ENCODE measurements at regions not wholly inside any gene's neighbourhood (a gene's known extent, or its start where the extent isn't known, plus 50 kb on each side); places are given as distances from the start of the nearest gene placed in this dataset.

- no peak for FAIRE-seq
- H3K4me2 ChIP-seq (ENCODE audit: insufficient read depth in 1 of 2, low read depth in 2 of 2, low read length in 2 of 2) = no peak overlapping the region
- CTCF ChIA-PET (ENCODE audit: partially characterized antibody) = interaction anchor here (1.3 kb wide), 1 partner anchor 12 kb away, joined by 3 read pairs; no protein-coding TSS in a partner anchor
Measured at GRCh38 chr1:214840356-214840755, 237.4 kb downstream of the CENPF start.

More at GRCh38 chr1:214840356-214840755, 237.4 kb downstream of the CENPF start:
- Histone ChIP-seq H2AFZ (ENCODE audit: low read length) (no peak overlapping the region), H3K9me3 (ENCODE audit: insufficient read depth in 2 of 2, low read depth in 1 of 2, low read length in 1 of 2) (no peaks in the 10 kb centered on the region), H4K8ac (ENCODE audit: extremely low read depth, insufficient read depth, low read length) (no peak overlapping the region), H3K56ac (replicated peaks; ENCODE audit: insufficient read length, low read depth, low read length) (no peak overlapping the region), H2BK5ac (ENCODE audit: low read depth, low read length) (no peak overlapping the region), H3K23ac (ENCODE audit: insufficient read length) (no peak overlapping the region), H2BK15ac (ENCODE audit: low read length) (no peak overlapping the region), H3K27ac (ENCODE audit: low read depth, low read length) (no peak overlapping the region), H3K23me2 (ENCODE audit: low read depth, low read length) (no peaks in the 10 kb centered on the region; the same call in 1 of the 2 replicates), H3K18ac (ENCODE audit: extremely low read depth, low read length) (no peak overlapping the region), H4K5ac (ENCODE audit: insufficient read length, low read depth, low read length) (no peak overlapping the region), H2AK5ac (ENCODE audit: low read depth, low read length) (no peak overlapping the region), H4K91ac (replicated peaks; ENCODE audit: insufficient read length, low read length) (no peak overlapping the region), H3K4me3 (ENCODE audit: extremely low read depth in 1 of 4, insufficient read depth in 2 of 4, low read depth in 3 of 4, low read length in 4 of 4) (no peak overlapping the region), H3K4me1 (replicated peaks in 1 of 4; ENCODE audit: control insufficient read depth in 3 of 4, insufficient read depth in 4 of 4, low read length in 3 of 4) (no peaks in the 10 kb centered on the region), H2BK120ac (replicated peaks; ENCODE audit: low read depth, low read length) (no peak overlapping the region), H3K9ac (replicated peaks in 1 of 4; ENCODE audit: extremely low read depth in 1 of 4, low read depth in 3 of 4, low read length in 3 of 4) (no peak overlapping the region), H3K14ac (ENCODE audit: insufficient read length) (no peak overlapping the region), H3K27me3 (replicated peaks in 1 of 4; ENCODE audit: control insufficient read depth in 3 of 4, extremely low read depth in 1 of 4, insufficient read depth in 3 of 4, low read length in 3 of 4) (no peaks in the 10 kb centered on the region), H4K20me1 (replicated peaks in 1 of 2; ENCODE audit: control insufficient read depth in 1 of 2, insufficient read depth in 2 of 2, low read length in 2 of 2) (no peaks in the 10 kb centered on the region), H3K79me1 (ENCODE audit: low read depth, low read length) (no peaks in the 10 kb centered on the region), H2BK20ac (ENCODE audit: low read length) (no peak overlapping the region), H2BK12ac (ENCODE audit: low read depth, low read length) (no peak overlapping the region), H3K79me2 (ENCODE audit: control insufficient read depth in 1 of 2, insufficient read depth in 2 of 2, low read length in 2 of 2) (no peaks in the 10 kb centered on the region), H3K36me3 (ENCODE audit: control insufficient read depth in 2 of 4, insufficient read depth in 4 of 4, low read length in 3 of 4) (no peaks in the 10 kb centered on the region), H3K4ac (replicated peaks; ENCODE audit: insufficient read length, low read depth, low read length) (no peak overlapping the region)
- DNase-seq (ENCODE audit: low read depth in 1 of 2, low spot score in 2 of 2) = no peak
- POLR2A ChIA-PET (ENCODE audit: partially characterized antibody) = no interaction called here
- TF ChIP-seq POU5F1 (IDR thresholded peaks at IDR 0.05; ENCODE audit: low read depth, low read length) = no peak
- no peak for TF ChIP-seq MAFK (IDR thresholded peaks at IDR 0.05; ENCODE audit: low read depth, low read length)
- TF ChIP-seq SIX5 (IDR thresholded peaks at IDR 0.05; ENCODE audit: low read depth, low read length) = no peak
- TF ChIP-seq RFX5 (IDR thresholded peaks at IDR 0.05; ENCODE audit: borderline replicate concordance, low read depth, low read length) = no peak
- TF ChIP-seq CHD1 (IDR thresholded peaks at IDR 0.05; ENCODE audit: low read depth, low read length) = no peak
- no peak for TF ChIP-seq KDM1A (IDR thresholded peaks at IDR 0.05; ENCODE audit: borderline replicate concordance, low read length)
- no peak for TF ChIP-seq TAF7 (optimal IDR thresholded peaks at IDR 0.05; ENCODE audit: borderline replicate concordance, low read depth, low read length)
- TF ChIP-seq HDAC2 (IDR thresholded peaks at IDR 0.05; ENCODE audit: borderline replicate concordance in 1 of 2, low read depth in 2 of 2, low read length in 2 of 2) = no peak
- no peak for TF ChIP-seq SUZ12 (IDR thresholded peaks at IDR 0.05; ENCODE audit: low read length)
- no peak for TF ChIP-seq BRCA1 (IDR thresholded peaks at IDR 0.05; ENCODE audit: low read depth, low read length)
- no peak for TF ChIP-seq TCF12 (IDR thresholded peaks at IDR 0.05; ENCODE audit: low read depth, low read length)
- no peak for TF ChIP-seq SIRT6 (IDR thresholded peaks at IDR 0.05; ENCODE audit: low read length)
- TF ChIP-seq GABPA (IDR thresholded peaks at IDR 0.05; ENCODE audit: borderline replicate concordance, insufficient read depth, low read length) = no peak
- TF ChIP-seq SP1 (IDR thresholded peaks at IDR 0.05; ENCODE audit: low read depth, low read length) = no peak
- no peak for TF ChIP-seq CBX5 (IDR thresholded peaks at IDR 0.05; ENCODE audit: low read depth, low read length)
- 87% methylated on average over 3 of the region's 3 CpGs; no CpG with 5 or more reads in 1 of the 2 experiments for WGBS, 2 experiments (ENCODE audit: extremely low coverage in 1 of 2, insufficient coverage in 1 of 2, insufficient read length in 1 of 2, insufficient replicate concordance in 2 of 2, low coverage in 1 of 2, low lambda C conversion rate in 2 of 2, missing lambda C conversion rate in 1 of 2)
